NCI-H146 treated with DMSO at 0.1 percent for 48 hours (cell line): ENCODE measurements at regions not wholly inside any gene's neighbourhood (a gene's known extent, or its start where the extent isn't known, plus 50 kb on each side); places are given as distances from the start of the nearest gene placed in this dataset.
"Not testable (repeated sequence)": the region's sequence is repeated elsewhere in the genome, so short reads cannot be mapped to it uniquely, and the experiment has no call there.

Experiments
- DNase-seq: peaks from one replicate; lab custom pipeline; 2025; ENCODE audit not compliant: unreplicated experiment; lab: John Stamatoyannopoulos, UW

DNA sequence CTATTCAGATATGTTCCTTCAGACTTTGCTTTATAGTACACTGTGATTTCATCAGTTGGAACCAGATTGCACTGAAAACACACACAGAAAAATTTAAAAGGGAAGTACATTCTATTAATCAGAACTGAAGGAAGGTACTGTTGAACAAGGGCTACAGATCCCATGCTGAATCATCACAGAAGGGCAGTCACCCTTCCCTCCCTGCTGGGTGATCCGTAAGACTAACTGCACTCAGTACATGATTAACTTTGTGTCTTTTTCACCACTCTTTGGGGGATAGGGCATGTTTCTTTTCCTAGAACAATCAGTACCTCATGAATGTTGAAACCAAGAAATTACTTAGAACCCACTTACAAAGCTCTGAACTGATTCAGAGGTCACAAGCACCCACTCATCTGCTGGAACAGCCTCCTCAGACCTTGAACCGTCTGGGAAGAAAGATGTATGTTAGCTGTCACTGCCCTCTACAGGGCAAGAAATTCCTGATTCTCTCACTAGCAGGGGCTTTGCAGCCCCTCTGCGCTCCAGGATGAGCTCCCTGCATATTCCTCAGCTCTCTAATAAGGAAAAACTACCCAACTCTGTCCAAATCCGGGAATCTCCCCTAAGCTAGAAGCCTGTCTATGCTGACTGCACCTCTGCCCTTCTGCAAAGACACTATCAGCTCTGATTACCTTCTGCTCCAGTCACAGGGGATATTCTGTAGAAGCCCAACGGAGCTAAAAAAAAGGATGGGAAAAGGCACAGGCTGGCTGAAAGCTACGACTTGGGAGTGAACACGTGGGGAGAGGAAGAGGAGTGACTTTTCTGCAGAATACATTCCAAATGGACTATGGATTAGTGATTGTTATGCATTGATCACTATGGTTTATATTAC lies 51.0 kb downstream of the IARS1 start:
- no peak for DNase-seq

DNA sequence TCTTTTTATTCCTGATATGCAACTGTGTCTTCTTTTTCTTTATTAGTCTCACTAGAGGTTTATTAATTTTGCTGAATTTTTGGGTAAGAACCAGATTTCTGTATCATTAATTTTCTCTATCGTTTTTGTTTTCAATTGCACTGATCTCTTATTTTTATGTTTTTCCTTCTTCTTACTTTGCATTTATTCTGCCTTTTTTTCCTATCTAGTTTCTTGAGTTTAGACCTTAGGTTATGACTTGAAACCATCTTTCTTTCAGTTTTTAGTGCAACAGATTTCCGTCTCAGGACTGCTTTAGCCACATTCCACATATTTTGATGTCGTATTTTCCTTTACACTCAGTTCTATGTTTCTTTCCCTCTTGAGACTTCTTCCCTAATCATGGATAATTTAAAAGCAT lies 56.6 kb downstream of the IARS1 start:
- DNase-seq = no peak

DNA sequence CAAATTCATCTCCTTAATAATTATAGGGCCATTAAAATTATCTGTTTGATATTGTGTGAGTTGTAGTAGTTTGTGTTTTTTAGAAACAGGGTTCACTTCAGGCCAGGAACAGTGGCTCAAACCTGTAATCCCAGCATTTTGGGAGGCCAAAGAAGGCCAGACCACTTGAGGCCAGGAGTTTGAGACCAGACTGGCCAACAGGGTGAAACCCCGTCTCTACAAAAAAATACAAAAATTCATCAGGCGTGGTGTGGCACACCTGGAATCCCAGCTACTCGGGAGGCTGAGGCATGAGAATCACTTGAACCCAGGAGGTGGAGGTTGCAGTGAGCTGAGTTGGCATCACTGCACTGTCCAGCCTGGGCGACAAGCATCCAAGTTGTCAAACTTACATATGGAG lies 57.0 kb downstream of the IARS1 start:
- no peak for DNase-seq

DNA sequence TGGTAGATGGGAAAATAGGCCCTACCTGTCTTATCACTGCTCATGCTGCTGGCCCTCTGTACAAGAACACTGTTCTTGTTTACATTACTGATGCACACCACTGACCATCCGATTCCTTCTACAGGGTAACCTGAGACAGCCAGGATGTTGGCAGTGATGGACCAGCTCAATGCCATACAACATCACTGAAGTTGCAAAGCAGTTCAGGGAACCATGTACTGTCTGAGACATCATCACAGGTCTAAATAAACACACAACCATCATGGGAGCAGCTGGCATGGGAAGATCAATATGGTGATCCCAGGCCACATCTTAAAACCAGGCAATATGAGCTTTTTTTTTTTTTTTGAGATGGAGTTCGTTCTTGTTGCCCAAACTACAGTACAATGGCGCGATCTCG lies 59.0 kb downstream of the IARS1 start:
- no peak for DNase-seq

DNA sequence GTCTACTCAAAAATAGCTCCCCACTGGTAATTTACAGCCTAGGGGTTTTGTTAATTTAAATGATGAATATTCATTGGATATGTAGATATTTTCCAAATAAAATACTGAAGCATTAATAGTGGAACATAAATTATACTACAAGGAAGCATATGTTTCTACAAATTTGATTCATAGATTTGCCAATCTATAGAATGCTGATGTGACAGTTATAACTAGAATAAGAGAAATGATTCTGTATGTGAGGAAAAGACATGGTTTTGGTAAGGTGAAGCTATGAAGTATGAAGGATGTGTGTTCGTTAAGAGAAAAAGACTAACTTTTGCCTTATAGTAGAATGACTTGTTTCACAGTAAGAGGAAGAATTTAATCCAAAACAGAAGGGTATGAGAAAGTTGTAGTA lies 61.3 kb downstream of the IARS1 start:
- no peak for DNase-seq

DNA sequence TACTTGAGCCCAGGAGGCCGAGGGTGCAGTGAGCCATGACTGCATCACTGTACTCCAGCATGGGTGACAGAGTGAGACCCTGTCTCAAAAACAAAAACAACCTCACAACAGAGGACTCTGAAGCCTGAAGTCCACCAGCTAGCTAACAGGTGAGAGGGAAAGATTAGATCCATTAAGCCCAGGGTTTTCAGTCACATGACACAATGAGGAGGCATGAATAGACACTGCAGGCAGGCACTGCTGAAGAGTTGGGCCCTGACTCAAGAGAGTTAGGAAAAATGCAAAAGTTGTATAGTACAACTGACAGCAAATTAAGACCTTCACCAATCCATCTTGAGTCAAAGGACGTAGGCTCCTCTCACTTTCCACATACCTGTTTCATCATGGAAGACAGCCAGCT lies 64.9 kb downstream of the IARS1 start:
- DNase-seq = no peak

DNA sequence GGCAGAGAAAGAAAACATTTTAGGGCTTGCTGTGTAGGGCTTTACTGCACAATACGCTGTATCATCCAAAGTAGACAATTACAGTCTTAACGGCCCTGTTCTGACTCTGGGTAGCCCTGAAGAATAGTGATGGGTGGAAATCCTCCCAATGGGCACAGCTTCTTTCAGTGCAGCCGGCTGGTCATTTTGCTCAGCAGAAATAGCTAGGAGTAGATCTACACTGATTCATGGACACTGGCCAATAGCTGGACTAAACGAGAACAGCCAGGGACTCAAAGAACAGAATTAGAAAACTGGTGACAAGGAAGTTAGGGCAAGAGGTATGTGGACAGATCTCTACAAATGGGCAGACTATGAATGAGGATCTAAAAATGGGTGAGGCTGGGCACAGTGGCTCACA lies 69.3 kb downstream of the IARS1 start:
- DNase-seq = no peak

DNA sequence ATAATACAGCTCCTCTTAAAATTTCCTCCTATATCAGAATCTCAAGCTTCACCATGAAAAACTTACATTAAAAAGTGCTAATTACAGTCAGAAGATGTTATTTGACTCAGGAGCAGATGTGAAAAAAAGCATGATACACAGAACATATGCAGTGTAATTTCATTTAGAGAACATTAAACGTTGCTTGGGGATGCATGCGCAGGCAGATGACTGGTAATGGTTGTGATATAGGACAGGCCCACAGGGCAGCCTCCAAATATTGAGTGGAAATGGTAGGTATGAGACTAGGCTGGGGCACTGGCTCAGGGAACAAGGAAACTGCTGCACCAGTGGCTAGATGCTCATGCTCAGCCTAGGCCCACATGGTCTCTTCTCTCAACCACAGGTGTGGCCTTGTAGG lies 69.7 kb downstream of the IARS1 start:
- no peak for DNase-seq

DNA sequence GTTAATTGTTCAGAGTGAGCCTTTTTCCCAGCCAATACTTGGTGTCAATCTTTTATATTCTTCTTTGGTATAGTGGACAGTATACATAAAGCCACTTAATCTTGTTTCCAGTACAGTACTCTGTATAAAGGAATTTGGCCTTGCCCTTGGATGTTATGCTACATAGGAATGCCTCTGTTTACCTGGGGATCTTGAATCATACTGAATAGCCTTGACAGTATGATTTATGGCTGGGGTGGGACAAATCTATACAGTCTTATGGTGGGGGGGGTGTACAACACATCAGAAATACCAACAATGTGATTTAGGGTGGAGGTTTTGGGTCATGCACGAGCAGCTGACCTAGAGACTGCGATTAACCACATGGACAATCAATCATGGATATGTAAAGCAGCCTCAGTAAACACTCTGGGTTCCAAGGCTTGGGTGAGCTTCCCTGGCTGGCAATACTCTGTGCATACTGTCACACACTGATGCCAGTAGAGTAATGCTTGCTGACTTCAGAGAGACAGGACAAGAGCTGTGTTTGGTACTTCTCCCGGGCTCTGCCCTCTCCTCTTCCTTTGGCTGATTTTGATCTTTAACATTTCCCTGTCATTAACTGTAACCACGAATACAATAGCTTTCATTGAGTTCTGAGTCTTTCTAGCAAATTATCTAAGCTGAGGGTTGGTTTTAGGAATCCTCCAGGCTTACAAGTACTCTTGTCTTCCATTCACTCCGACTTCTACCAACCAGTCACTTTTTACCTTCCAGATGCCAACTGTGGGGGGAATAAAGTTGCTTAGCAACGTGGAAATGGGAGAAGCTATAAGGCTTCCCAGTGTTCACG lies 84.6 kb downstream of the IARS1 start:
- no peak for DNase-seq

DNA sequence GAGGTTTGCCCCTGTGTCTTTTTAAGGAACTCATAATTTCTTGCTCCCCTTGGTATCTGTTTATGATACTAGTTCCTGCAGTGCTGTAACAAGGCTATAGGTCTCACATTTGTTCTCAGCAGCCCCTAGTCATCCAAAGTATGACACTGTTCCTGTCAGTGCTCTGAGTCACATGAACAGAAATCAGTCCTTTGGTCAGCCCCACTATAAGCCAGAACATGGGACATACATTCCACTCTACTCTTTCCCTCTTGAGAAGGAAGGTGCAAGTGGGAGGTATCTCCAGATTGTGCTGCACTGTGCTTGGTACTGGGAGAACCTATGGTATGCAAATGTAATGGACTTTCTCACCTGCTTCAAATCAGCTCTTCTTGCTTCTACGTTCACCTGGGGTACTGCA lies 87.0 kb downstream of the IARS1 start:
- no peak for DNase-seq

DNA sequence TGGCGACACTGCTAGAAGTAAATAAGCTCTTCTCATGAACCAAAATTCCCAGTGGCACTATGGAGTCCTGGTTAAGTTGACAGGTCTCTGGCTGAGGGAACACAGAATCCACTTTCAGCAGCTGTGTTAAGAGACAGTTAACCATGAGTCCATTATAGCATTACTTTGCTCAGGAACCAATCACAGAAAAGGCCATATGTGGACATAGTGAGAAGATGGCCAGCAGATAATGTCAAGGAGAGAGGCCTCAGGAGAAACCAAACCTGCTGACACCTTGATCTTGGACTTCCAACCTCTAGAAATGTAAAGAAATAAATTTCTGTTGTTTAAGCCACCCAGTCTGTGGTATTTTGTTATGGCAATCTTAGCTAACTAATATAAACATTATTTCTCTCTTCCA lies 88.7 kb upstream of the SPTLC1 start:
- DNase-seq = not testable (repeated sequence)

DNA sequence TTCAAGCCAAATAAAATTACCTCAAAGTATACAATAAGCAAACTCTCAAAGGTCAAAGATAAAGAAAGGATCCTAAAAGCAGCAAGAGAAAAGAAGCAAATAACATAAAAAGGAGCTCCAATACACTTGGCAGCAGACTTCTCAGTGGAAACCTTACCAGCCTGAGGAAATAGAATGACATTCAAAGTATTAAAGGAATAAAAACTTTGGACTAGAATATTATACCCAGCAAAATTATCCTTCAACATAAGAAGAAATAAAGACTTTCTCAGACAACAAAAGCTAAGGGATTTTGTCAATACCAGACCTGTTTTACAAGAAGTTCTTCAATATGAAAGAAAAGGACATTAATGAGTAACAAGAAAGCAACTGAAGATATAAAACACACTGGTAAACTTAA lies 83.0 kb upstream of the SPTLC1 start:
- not testable (repeated sequence) for DNase-seq

DNA sequence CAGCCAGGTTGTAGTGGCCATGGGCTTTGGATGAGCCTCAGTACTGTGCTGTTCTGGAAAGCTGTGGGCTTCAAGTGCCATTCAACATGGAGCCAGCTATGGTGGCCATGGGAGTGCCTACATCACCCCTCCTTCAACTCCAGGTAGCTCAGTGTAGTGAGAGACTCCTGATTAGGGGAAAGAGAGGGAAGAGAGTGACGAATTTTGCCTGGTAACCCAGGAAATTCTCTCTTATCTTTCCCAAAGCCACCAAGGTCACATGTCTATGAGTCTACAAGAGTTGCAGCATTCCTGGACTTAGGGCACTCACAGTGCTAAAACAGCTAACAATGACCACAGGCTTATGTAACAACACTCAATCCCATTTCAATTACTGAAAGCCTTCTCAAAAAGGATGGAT lies 81.7 kb upstream of the SPTLC1 start:
- DNase-seq = no peak

DNA sequence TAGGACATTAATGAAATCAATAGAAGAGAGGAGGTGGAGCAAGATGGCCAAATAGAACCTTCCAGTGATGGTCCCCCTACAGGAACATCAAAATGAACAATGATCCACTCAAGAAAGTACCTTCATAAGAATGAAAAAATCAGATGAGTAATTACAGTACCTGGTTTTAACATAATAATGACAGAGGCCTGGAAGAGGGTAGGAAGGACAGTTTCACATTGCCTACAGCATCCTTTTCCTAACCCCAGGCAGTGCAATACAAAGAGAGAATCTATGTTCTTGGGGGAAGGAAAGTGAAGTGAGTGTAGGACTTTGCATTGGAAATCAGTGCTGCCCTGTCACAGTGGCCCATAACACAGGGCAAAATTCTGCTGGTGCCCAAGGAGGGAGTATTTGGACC lies 81.2 kb upstream of the SPTLC1 start:
- DNase-seq = no peak

DNA sequence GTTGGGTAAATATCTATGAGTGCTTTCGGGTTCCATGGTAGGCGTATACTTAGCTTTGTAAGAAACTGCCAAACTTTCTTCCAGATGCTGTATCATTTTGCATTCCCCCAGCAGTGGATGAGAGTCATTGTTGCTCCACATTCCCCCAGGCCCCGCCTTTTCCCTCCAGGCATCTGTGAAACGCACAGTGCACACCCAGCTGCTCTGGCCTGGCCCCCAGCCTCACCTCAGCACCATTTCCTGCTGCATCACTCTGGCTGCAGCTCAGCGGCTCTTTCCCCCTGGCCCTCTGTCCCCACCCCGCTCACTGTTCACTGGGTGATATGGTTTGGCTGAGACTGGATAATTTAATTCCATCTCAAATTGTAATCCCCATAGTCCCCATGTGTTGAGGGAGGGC lies 76.6 kb upstream of the SPTLC1 start:
- no peak for DNase-seq

DNA sequence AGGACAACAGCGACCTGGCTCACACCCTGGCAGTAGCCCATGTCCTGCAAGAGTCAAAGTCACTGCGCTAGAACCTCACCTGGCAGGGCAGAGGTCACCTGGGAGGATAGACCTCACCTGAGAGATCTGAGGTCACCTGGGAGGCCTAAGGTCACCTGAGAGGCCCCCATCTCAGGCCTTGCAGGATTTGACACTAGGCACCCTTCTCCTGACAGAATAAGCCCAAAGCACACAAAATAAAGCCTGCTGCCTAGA lies 75.2 kb upstream of the SPTLC1 start:
- no peak for DNase-seq

DNA sequence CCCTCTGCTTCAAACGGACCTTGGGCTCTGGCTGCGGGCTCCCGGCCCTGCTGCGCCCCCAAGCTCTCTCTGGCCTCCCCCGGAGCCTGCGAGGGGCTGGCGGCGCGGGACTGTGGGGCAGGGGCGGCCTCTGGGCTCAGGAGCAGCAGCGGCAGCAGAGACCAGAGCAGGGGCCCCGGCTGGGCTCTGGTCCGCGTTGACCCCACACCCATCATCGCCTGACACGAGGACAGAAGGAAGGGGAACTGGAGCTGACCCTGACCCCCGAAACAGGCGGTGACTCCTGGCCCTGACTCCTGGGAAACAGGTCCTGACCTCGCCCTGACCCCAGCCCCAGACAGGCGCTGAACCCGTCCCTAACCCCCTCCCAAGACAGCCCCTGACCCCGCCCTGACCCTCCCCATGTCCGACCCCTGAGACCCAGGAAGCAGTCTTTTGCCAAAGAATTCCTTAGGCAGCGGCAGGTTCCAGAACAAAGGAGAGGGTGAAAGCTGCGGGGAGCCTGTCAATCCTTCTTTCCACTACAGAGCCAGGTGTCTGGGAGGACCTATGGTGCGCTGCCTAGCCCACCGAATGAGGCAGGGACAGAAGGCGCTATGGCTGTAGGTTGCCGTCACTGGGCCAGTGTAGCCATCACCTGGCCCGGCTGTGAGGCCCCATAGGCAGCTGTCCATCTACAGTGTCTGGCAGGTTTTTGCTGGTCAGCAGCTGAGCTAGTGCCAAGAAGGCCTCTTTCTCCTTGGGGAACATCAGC lies 74.7 kb upstream of the SPTLC1 start:
- DNase-seq = no peak

DNA sequence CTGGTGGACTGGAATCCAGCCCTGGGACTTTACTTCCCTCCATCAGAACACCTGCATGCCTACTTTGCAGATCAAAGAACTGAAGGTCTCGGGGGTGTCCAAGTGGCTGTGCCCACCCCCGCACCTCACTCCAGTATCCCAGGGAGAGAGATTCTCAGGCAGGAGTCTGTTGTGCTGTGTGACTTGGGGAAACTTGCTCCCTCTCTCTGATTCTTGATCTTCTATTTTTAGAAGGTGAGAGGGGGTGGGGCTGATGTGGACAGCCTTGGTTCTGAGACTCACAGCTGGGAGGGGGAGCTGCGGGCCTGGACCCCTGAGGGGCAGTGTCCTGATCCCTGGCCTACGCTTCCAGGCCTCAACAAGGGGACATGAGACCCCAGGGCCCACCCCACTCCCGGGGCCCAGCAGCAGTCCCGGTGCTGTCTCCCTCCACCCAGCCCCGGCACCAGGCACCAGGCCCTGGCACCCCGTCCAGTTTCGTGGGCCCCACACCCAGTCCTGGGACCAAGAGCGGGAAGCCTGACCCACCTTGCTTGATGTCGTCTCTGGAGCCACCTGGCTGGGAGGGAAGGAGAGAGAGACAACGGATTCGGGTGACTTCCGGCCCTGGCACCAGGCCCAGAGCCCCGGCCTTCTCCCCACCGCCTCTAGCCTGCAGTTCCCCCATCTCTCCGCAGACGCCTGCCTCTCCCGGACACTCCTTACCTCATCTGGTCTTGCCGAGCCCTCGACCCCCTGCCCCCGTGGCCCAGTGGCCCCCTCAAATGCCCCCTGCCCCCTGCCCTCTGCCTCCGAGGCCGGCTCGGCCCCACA lies 74.0 kb upstream of the SPTLC1 start:
- DNase-seq = no peak

DNA sequence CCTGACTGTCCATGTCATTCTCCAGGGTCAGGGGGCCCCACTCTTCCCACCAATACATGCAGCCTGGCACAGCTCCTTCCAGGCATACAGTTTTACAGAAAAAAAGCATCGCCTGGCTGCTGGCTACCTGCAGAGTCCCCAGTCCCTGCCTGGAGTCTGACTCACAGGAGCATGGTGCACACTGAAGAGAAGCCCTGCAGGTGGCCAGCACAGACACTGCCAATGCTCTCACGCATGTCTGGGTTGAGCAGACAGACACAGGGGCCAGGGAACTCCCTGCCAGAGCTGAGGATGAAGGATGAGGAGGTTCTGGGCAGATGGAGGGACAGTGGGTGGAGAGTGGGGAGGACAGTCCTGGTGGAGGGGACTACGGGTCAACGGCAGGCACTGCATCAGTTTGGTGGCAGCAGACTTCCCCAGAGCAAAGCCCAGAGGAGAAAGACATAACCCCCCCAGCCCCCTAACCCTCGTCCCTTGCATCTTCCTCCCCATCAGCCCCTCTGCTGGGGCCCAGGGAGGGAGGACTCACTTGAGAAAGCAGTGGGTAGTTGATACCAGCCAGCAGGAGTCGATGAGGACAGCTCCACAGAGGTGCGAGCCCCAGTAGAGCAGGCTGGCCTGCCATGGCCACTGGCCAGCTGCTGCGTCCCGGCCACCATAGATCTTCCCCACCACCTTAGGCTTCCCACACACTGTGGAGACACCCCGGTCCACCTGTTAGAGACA lies 72.9 kb upstream of the SPTLC1 start:
- no peak for DNase-seq

DNA sequence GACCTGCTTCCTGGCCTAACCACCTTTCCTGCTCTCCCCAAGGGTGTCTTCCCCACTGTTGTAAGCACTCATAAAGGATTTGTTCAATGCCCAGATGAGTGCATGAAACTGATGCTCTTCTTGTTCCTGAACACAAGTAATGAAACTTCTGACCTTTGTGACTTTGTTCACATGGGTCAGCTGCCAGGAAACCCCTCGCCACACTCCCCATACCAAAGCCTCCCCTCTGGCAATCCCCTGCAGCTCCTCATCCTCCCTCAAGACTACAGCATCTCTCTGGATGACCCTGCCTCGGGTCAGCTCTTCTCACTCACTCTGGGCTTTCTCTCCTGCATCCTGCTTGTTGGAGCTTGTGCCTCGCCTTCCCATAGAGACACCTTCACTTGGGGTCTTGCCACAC lies 72.2 kb upstream of the SPTLC1 start:
- no peak for DNase-seq
